Kidney (tissue), 13 donors: ENCODE measurements at regions not wholly inside any gene's neighbourhood (a gene's known extent, or its start where the extent isn't known, plus 50 kb on each side); places are given as distances from the start of the nearest gene placed in this dataset.

Experiments
- DNase-seq, 5 donors: peaks; one replicate each; pipeline ENCODE4 v3.0.0-alpha.2; 2013 to 2020
- FAIRE-seq: peaks from 2 replicates; lab custom pipeline; 2012; peaks lifted over from hg19 to GRCh38; lab: Jason Lieb, UNC
- H3K27ac ChIP-seq, 2 donors: one replicate each; pipeline ENCODE4 v1.7.0; 2013; ENCODE audit warnings: low read depth in 2 of 2, low read length in 2 of 2, inconsistent platforms in 1 of 2
- H3K27me3 ChIP-seq: one replicate; pipeline ENCODE4 v1.7.1; 2013; ENCODE audit warnings: low read length, inconsistent platforms; ENCODE audit not compliant: control insufficient read depth, insufficient read depth
- H3K36me3 ChIP-seq, 3 donors: one replicate each; pipeline versions ENCODE4 v1.7.0 to v1.7.1; 2013; ENCODE audit warnings: low read length in 3 of 3, control low read depth in 1 of 3, inconsistent platforms in 1 of 3; ENCODE audit not compliant: insufficient read depth in 3 of 3, control insufficient read depth in 2 of 3
- H3K4me1 ChIP-seq, 3 donors: one replicate each; pipeline versions ENCODE4 v1.7.0 to v1.7.1; 2013; ENCODE audit warnings: low read length in 3 of 3, inconsistent platforms in 1 of 3, low read depth in 1 of 3; ENCODE audit not compliant: control insufficient read depth in 2 of 3, insufficient read depth in 2 of 3
- H3K4me3 ChIP-seq, 3 donors: one replicate each; pipeline versions ENCODE4 v1.7.0 to v1.8.1; 2013; ENCODE audit warnings: low read length in 3 of 3, control low read depth in 1 of 3, inconsistent platforms in 1 of 3
- H3K9ac ChIP-seq, 3 donors: one replicate each; pipeline versions ENCODE4 v1.7.0 to v1.7.1; 2013; ENCODE audit warnings: low read length in 3 of 3, control low read depth in 1 of 3, inconsistent platforms in 1 of 3
- H3K9me3 ChIP-seq, 3 donors: one replicate each; pipeline versions ENCODE4 v1.7.0 to v1.7.1; 2013; ENCODE audit warnings: low read length in 3 of 3, control low read depth in 1 of 3, inconsistent platforms in 1 of 3; ENCODE audit not compliant: control insufficient read depth in 2 of 3, insufficient read depth in 1 of 3
- CTCF ChIP-seq: IDR thresholded peaks from 3 replicates; pipeline ENCODE4 v1.5.1; 2012; ENCODE audit warnings: mild to moderate bottlenecking, moderate library complexity, borderline replicate concordance; ENCODE audit not compliant: insufficient read depth; ENCODE audit errors: extremely low read depth
- intact Hi-C: fragments of 100-400 bp; cut with DNase I; formaldehyde crosslinking; loops from one replicate; pipeline ENCODE4 v1.11.1; 2022
- donor health status: control.
- donor health status: control.
- donor health status: control.
- donor health status: control.
- donor health status: control.
- donor health status: DM: yes; HTN: yes; CAD: no.
- donor health status: Normal renal cell carcinoma (clear cell type).

GRCh38 chr13:69010789-69011188 is 1096.8 kb upstream of the ATXN8OS start:
- FAIRE-seq (no peak), DNase-seq (no peak)
- Histone ChIP-seq H3K9me3 (no peaks in the 10 kb centered on the region), H3K9ac (no peak overlapping the region), H3K27ac (no peak overlapping the region), H3K27me3 (no peaks in the 10 kb centered on the region), H3K4me1 (no peaks in the 10 kb centered on the region), H3K36me3 (no peaks in the 10 kb centered on the region), H3K4me3 (no peak overlapping the region)
- TF ChIP-seq CTCF, result no peak
- intact Hi-C loops, result no loop called here

GRCh38 chr13:69008499-69008898 is 1099.1 kb upstream of the ATXN8OS start:
- no peak overlapping the region for H3K9ac ChIP-seq

GRCh38 chr13:68998056-68998455 is 1109.6 kb upstream of the ATXN8OS start:
- H3K4me3 ChIP-seq, result no peak overlapping the region
- H3K9ac ChIP-seq, result no peak overlapping the region
- intact Hi-C loops, result no loop called here
- no peaks in the 10 kb centered on the region for H3K36me3 ChIP-seq
- no peak overlapping the region for H3K27ac ChIP-seq
- DNase-seq (no peak), FAIRE-seq (no peak)
- no peaks in the 10 kb centered on the region for H3K27me3 ChIP-seq
- TF ChIP-seq CTCF, result no peak
- H3K9me3 ChIP-seq, result peaks cover 0 to 7% (median 4%) of the 10 kb centered on the region in 3 donors
- H3K4me1 ChIP-seq, result no peaks in the 10 kb centered on the region

More at GRCh38 chr13:69008499-69008898, 1099.1 kb upstream of the ATXN8OS start:
- H3K27me3 ChIP-seq, result no peaks in the 10 kb centered on the region
- FAIRE-seq, result no peak
- H3K9me3 ChIP-seq, result no peaks in the 10 kb centered on the region
- no peak for TF ChIP-seq CTCF
- no peak overlapping the region for H3K4me3 ChIP-seq
- no peak for DNase-seq
- no peak overlapping the region for H3K27ac ChIP-seq
- no peaks in the 10 kb centered on the region for H3K36me3 ChIP-seq
- intact Hi-C loops, result no loop called here
- no peaks in the 10 kb centered on the region for H3K4me1 ChIP-seq

GRCh38 chr13:68996668-68997025 is 1111.0 kb upstream of the ATXN8OS start:
- peaks cover 0 to 4% (median 0%) of the 10 kb centered on the region in 3 donors for H3K9me3 ChIP-seq
- no peaks in the 10 kb centered on the region for H3K27me3 ChIP-seq
- FAIRE-seq, result no peak
- no peak overlapping the region for H3K9ac ChIP-seq
- H3K27ac ChIP-seq, result no peak overlapping the region
- no peak for DNase-seq
- TF ChIP-seq CTCF, result no peak
- no peaks in the 10 kb centered on the region for H3K36me3 ChIP-seq
- intact Hi-C loops, result no loop called here
- no peaks in the 10 kb centered on the region for H3K4me1 ChIP-seq
- H3K4me3 ChIP-seq, result no peak overlapping the region
